GM19025 (cell line): ENCODE measurements at regions not wholly inside any gene's neighbourhood (a gene's known extent, or its start where the extent isn't known, plus 50 kb on each side); places are given as distances from the start of the nearest gene placed in this dataset.

ENCODE experiments used
- ATAC-seq: cut with Tn5 transposase; IDR thresholded peaks from one replicate; pipeline ENCODE4 v1.9.1; 2021; ENCODE audit warnings: mild to moderate bottlenecking, low read depth, moderate library complexity; ENCODE audit not compliant: unreplicated experiment

DNA sequence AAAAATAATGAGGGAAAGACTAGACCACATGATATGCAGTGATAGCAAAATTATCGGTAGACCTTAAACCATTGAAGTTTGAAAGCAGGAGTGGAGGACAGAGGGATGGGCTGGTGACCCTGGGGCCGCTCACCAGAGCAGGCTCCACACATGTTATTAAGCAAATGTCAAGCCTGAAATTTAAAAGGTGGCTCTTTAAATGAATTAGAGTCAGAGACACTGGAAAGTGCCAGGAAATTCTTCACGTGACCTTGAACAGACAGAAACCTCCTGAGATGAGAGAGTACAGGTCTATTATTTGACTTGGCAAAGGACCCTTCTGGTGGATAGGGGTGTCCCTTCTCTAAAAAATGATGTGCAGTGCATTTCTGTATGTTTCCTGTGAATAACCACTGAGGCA lies 111.0 kb upstream of the CPEB4 start:
- no peak for ATAC-seq

DNA sequence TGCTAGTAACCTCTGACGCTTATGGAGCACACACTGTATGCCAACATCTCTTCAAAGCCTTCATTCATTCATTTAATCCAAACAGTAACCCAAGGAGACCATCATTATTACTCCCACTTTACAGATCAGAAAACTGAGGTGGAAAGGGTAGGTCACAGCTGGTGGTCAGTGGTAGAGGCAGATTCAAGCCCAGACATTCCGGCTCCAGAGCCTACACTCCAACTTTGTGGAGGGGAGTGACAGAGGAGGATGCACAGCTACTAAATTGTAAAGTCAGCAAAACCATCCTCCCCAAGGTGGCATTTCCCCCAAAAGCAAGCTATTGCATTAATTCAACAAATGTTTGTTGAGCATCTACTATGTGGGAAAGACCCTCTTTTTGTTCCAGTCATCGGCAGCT lies 110.5 kb upstream of the CPEB4 start:
- no peak for ATAC-seq

DNA sequence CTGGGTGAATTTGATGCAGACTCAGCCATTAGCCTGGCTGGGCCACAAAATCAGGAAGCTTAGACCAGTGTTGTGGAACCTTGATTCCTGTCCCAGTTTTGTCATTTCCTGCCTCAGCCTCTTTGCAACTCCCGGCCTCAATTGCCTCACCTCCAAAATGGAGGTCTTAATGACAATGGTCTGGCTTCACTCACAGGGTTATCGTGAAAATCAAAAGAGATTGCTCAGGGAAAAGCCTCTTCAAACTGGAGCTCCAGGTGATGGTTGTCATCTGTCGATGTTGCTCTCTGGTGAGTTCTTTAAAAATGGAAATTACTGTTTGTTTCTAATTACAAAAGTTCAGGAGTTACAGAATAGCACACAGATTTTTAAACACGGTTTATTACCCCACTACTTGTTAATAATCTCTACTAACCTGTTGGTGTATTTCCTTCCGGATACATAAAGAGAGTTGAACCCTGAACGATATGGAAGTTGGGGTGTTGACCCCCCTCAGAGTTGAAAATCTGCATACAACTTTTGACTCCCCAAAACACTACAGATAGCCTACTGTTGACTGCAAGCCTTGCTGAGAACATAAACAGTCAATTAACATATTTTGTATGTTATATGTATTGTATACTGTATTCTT lies 109.9 kb upstream of the CPEB4 start:
- ATAC-seq, result no peak

DNA sequence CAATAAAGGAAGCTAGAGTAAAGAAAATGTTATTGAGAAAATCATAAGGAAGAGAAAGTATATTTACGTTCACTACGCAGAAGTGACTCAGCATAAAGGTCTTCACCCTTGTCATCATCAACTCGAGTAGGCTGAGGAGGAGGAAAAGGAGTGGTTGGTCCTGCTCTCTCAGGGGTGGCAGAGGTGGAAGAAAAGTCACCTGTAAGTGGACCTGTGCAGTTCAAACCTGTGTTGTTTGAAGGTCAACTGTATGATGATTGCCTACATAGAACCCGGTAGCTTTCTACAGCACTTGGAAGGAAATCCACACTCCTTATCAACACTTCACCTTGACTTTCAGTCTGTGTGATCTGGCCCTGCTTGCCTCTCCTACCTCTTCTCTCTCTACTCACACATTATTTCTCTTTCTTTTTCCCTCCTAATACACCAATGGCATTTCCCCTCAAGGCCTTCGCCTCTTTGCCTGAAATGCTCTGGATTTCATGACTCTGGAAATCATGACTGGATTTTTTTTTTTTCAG lies 109.3 kb upstream of the CPEB4 start:
- no peak for ATAC-seq

DNA sequence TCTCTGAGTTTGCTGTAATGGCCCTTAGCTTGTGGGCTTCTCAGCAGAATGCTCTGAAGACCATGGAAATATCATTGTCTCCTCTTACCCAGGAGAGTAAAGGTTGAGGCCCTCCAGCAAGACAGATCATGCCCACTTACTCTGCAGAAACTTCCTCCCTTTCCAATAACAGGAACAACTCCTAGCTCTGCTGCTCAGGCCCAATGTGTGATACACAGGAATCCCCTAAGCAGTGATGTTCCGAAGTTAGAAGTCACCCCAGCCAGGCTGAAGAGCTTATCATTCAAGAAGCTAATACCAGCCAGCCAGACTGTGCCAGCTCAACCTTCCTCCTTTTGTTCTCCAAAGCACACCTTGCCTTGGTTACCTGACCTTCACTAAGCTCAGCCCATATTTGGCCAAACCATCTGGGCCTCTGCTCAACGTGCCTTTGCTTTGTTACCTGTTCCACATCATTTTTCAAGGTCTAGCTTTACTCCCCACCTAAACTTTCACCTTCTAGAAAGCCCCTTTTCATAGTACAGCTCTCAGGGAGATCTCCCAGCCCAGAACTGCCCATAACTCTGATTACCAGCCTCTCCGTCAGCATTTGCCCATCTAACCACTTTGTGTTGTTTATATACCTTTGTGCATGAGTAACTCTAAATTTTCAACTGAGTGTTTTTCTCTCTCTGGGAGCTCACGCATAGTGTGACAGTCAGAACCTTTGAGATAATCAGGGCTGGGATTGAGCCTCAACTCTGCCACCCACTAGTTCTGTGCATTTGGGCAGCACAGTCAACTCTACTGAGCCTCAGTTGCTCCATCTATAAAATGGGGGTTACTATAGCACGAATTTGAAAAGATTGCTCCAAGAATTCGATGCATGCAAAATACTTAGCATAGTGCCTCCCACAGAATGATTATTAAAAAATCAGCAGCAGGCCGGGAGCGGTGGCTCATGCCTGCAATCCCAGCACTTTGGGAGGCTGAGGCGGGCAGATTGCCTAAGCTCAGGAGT lies 107.6 kb upstream of the CPEB4 start:
- no peak for ATAC-seq

DNA sequence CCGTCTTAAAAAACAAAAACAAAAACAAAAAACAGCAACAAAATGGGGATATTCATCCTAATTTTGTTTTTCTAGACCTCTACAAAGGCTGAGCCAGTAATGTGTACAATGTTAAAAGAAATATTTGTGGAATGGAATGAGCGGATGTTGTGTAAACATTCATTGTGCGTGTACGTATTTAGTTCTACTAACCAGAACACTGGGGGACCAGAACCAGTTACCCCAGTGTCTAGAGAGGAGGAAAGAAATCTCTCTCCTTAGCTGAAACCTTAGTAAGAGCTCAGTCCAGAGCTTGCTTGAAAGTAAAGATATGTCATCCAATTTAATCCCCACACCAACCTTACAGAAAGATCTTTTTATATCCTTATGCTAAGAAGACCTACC lies 106.7 kb upstream of the CPEB4 start:
- ATAC-seq, result no peak

DNA sequence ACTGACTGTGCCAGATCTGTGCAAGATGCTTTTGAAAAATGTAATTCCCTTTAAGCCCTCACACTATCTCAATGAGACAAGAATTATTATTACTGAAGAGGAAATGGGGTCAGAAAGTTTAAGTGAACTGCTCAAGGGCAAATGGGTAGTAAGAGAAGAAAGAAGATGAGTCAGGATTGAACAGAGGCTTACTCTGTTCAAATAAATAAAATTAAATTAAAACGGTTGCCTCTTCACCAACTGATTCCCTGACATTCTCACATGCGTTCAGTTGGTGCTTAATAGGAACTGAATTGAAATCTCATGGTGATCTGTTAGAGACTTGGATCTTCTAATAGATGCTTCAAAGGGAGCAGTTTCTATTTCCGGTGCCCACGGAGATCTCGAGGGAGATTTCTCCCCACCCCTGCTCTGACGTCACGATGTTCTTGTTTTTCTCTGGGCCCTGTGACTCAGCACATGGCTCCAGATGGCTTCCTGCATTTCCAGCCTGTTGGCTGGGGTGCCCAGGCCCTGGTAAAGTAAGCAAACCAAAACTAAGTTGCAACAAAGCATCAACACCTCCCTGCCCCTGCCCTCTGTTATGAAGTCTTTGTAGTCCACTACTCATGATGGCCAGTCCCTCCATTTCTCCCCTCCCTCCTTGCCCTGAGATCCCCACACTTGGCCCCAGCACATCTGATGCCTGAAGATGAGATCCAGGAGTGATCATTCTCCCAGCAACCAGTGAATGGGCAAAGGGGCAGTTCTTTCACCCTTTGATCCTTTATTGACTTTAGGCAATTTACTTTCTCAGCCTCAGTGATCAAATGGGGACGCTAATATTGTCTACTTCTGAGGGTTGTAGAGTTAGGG lies 106.1 kb upstream of the CPEB4 start:
- ATAC-seq, result no peak

DNA sequence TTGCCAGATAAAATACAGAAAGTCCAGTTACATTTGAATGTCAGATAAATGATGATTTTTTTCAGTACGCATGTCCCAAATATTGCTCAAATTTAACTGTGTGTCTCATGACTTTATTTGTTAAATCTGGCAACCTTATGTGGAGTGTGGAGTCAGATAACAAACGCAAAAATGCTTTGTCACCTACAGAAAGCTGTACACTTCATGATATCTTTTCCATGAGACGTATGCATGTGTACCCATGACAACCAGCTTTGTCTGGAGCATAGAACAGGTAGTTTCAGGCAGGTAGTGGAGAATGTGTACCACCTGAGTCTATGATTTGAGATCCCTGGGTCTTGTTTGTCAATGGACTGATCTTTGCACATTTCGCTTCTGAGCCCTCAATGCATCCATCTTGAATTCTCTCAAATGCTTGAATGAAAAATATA lies 105.5 kb upstream of the CPEB4 start:
- no peak for ATAC-seq

DNA sequence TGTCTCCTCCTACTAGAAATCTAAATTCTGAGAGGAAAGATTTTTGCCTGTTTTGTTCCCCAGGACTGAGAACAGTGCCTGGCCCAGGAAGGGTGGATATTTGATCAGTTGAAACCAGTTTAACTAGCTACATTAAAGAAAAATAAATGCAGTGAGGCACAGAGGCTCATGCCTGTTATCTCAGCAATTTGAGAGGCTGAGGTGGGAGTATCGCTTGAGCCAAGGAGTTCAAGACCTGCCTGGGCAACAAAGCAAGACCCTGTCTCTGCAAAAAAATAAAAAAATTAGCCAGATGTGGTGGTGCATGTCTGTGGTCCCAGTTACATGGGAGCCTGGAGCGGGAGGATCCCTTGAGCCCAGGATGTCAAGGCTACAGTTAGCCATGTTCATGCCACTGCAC lies 104.8 kb upstream of the CPEB4 start:
- ATAC-seq, result no peak

DNA sequence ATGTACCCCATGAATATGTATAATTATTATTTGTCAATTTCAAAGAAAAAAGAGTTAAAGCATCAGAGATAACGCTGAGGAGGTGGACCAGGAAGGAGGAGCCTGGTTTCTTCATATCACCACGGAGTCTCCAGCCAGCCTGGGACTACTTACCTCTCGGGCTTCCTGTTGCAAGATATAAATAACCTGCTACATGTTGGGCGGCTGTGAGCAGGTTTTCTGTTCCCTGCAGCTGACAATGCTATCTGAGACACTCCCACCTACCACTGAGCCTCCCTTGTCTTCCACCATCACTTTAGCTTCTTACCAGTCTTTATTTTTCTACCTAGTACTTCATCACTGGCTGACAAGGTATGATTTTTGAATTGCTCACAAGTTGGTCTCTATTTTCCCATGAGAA lies 102.7 kb upstream of the CPEB4 start:
- no peak for ATAC-seq

DNA sequence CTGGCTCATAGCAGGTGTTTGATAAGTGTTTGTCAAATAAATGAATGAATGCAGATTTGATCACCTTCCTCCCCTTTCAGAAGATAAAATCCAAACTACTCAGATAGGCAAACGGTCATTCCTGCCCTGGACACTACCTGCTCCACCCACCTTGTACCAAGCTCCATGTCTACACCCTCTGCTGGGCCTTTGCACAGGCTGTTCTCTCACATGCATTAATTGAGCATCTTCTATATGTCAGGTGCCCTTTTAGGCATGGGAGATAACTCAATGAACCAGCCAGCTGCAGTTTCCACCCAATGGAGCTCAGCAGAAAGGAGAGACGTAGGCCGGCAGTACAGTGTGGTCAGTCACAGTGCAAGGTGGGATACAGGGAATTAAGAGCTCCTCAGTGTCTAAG lies 102.3 kb upstream of the CPEB4 start:
- ATAC-seq, result no peak

DNA sequence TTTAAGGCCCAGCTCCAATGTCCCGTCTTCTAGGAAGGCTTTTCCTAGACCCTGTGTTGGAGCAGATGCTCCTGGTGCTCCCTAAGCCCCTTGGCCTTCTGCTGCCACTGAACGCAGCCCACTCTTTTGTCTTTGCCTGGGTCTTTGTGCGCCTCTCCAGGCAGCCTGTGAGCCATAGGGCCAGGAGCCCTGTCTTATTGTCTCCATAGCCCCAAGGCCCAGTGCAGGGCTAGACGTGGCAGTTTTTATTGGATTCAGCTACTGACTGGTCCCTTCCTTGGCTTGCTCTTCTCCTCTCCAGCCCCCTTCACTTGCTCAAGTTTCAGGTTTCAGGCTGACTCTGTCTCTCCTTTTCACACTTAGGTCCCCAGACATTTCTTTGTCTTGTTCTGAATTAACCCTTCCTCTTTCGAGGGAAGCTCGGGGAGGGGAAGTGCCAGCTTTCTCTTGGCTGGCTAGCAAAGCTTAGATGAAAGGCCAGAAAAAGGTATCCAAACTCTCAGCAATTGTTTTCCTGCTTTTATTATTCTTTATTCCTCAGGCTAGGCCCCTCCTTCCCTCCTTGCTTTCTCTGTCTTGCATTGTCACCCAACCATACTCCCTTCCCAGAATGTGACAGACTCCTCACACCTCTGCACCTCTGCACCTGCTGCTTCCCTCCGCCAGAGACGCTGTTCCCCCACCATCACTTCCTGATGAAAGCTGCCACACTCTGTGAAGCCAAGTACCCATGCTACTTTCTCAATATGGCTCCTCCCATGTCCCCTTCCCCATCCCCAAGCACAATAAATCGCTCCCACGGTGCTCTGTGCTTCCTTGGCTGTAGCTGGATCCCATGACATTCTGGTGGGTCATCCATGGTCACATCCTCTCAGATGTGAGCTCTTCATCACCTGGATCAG lies 101.6 kb upstream of the CPEB4 start:
- no peak for ATAC-seq

DNA sequence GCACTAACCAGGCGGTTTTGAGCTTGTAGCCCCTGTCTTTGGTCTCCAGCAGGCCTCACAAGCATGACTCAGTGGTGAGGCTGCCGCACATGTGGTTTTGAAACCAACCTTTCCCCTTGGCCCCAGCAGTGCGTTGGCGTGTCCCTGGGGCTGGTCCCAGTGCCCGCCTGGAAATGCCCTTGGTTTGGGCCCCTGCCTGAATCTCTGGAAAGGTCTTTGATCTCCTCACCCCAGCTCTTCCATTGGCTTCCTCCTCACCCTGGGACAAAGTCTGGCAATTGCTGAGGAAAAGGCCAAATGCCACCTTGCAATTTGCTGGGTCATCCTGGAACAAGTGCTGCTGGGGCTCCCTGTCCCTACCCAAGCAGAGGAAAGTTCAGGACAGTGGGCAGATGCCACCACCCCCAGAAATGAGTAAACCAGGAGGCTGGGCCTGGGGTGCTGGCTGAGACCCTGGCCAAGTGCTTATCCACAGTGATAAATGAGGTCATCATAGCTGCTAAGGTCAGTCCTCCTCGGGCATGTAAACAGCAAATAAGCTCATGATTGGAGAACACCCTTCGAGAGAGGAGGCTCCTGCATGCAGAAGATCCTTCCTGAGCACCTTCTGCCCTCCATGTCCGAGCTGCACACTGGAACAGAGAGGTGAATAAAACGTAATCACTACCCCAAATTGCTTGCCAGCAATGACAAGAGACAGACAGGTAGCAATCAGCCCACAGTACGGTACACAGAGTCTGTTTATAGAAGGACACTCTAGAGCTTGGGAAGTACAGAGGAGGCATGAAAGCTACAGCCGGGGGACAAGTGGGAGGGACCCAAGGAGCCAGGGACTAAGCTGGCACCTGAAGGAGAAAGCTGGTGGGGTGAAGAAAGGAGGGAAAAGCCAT lies 98.9 kb upstream of the CPEB4 start:
- no peak for ATAC-seq

DNA sequence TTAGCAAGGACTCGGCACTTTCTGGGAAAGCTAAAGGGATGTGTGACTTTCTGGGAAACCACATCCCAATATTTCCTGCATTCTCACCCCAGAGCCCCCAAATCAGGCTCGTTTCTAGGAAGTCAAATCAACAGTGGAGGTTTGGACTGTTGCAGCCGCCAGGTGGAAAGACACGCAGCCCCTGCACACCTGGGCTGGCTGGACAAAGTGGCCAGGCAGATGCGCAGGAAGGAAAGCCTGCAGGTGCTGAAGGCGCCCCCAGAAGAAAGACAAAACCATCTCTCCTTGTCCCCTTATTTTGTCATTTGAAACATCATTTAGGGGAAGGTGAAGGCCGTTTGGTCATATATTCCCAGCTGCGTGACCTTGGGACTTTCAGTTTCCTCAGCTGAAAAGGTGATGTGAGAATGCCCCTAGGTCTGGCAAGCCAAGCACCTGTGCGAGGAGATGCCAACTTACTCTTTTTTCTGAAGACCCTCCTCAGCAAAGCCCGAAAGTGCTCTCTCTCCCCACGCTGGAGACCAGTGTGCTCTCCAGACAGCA lies 97.9 kb upstream of the CPEB4 start:
- no peak for ATAC-seq

DNA sequence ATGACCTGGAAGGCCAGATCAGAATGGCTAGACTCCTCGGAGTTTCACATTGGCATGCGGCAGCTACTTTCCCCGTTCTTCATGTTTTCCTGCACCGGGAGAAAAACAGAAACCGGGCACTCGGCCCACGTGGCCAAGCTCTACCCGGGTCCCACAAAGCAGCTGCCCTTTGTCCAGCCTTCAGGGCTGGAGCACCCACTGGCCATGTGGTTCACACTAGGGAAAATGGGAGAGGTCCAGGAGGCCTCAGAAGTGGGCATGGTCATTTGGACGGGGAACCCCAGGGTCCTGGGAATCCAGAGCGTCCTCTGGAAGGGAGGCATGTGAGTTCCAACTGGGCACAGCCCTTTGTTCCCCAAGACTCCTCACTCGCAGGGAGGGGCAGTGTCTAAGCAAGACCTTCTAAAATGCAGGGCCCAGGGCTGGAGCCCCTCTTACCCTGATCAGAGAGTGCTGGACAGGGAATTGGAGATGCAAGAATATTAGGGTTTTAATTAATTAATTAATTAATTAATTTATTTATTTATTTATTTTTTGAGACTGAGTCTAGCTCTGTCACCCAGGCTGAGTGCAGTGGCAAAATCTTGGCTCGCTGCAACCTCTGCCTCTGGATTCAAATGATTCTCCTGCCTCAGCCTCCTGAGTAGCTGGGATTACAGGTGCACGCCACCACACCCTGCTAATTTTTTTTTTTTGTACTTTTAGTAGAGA lies 97.2 kb upstream of the CPEB4 start:
- no peak for ATAC-seq

DNA sequence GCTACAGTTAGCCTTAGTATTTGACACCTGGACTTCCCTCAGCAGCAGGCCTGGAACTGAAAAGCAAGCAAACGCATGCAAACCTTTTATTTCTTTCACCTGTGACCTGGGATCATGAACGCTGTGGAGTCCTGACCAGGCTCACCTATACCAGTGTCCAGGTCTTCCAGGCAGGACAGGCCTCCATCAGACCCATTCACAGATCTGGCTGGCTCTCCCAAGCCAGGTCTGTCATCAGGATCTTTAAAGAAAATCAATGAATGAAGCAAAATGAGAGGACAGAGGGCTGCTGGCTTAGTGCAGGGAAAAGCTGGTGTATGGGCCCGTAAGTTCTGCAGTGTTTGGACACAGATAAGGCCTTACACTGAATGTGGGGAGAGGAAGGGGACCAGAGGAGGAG lies 96.3 kb upstream of the CPEB4 start:
- ATAC-seq, result no peak

DNA sequence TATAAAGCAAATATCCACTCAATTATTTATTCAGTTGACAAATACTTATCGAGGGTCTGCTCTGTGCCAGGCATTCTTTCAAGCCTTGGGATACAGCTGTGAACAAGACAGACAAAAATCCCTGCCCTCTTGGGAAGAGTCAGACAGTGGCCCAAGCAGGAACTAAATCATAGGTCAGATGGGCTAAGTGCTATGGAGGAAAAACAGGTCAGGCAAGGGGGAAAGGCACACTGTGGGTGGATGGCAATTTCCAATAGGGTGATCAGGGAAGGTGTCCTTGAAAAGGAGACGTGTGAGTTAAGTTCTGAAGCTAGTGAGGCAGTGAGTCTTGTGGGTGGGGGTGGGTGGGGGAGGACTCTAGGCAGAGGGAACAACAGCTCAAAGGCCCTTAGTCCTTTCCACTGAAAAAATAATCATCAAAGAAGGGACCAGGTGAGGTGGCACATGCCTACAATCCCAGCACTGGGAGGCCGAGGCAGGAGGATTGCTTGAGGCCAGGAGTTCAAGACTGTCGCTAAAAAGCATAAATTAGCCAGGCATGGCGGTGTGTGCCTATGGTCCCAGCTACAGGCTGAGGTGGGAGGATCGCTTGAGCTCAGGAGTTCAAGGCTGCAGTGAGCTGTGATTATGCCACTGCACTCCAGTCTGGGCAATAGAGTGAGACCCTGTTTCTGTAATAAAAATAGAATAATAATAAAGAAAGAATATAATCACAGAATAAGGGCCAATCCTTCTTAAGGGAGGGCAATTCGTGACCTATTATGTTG lies 95.2 kb upstream of the CPEB4 start:
- ATAC-seq, result no peak
